Activated T-cell treated with anti-CD3 and anti-CD28 coated beads, Interleukin-2, amount 50 U/mL, for 4 hours (primary cell): ENCODE measurements at regions not wholly inside any gene's neighbourhood (a gene's known extent, or its start where the extent isn't known, plus 50 kb on each side); places are given as distances from the start of the nearest gene placed in this dataset.

Experiments used
- ATAC-seq, 2 donors: fragments of 200-7000 bp; cut with Tn5 transposase; one replicate each; pipeline ENCODE4 v1.10.0; 2021
- DNase-seq: peaks from one replicate; pipeline ENCODE4 v3.0.0-alpha.2; 2020
- H3K27me3 Mint-ChIP-seq: one replicate; pipeline ENCODE4 v1.8.0; 2021; ENCODE audit warnings: low read depth, mixed read lengths
- H3K36me3 Mint-ChIP-seq: one replicate; pipeline ENCODE4 v1.8.0; 2022; ENCODE audit warnings: mixed read lengths; ENCODE audit not compliant: insufficient read depth
- H3K4me1 Mint-ChIP-seq: one replicate; pipeline ENCODE4 v1.8.0; 2021; ENCODE audit warnings: low read depth, mixed read lengths
- H3K4me3 Mint-ChIP-seq: one replicate; pipeline ENCODE4 v1.8.0; 2021; ENCODE audit warnings: mild to moderate bottlenecking, moderate library complexity, mixed read lengths
- H3K9me3 Mint-ChIP-seq: one replicate; pipeline ENCODE4 v1.8.0; 2021; ENCODE audit warnings: mixed read lengths

GRCh38 chr18:8962192-8962779 lies 140.2 kb upstream of the NDUFV2 start:
- ATAC-seq (no peak), DNase-seq (no peak)
- Mint-ChIP-seq H3K36me3 (no peaks in the 10 kb centered on the region), H3K4me1 (no peaks in the 10 kb centered on the region), H3K4me3 (no peak overlapping the region), H3K9me3 (no peaks in the 10 kb centered on the region), H3K27me3 (peaks cover 7% of the 10 kb centered on the region)

- H3K9me3 Mint-ChIP-seq: no peaks in the 10 kb centered on the region
- ATAC-seq (no peak), DNase-seq (no peak)
- H3K4me1 Mint-ChIP-seq: no peaks in the 10 kb centered on the region
- H3K4me3 Mint-ChIP-seq: no peak overlapping the region
- H3K27me3 Mint-ChIP-seq: peaks cover 7% of the 10 kb centered on the region
- H3K36me3 Mint-ChIP-seq: no peaks in the 10 kb centered on the region
Observed at GRCh38 chr18:8962855-8963635, 139.5 kb upstream of the NDUFV2 start.

GRCh38 chr18:8963876-8964275 lies 138.6 kb upstream of the NDUFV2 start:
- H3K9me3 Mint-ChIP-seq: no peaks in the 10 kb centered on the region
- H3K4me3 Mint-ChIP-seq: no peak overlapping the region
- H3K36me3 Mint-ChIP-seq: no peaks in the 10 kb centered on the region
- ATAC-seq (no peak), DNase-seq (no peak)
- no peaks in the 10 kb centered on the region for H3K4me1 Mint-ChIP-seq
- H3K27me3 Mint-ChIP-seq: peaks cover 7% of the 10 kb centered on the region

GRCh38 chr18:8965398-8965797 lies 137.1 kb upstream of the NDUFV2 start:
- H3K9me3 Mint-ChIP-seq: no peaks in the 10 kb centered on the region
- ATAC-seq (no peak), DNase-seq (no peak)
- no peaks in the 10 kb centered on the region for H3K4me1 Mint-ChIP-seq
- H3K36me3 Mint-ChIP-seq: no peaks in the 10 kb centered on the region
- no peak overlapping the region for H3K4me3 Mint-ChIP-seq
- peaks cover 8% of the 10 kb centered on the region for H3K27me3 Mint-ChIP-seq

- ATAC-seq: no peak
Observed at GRCh38 chr18:8966821-8967220, 135.7 kb upstream of the NDUFV2 start.

GRCh38 chr18:8967573-8967972 lies 134.9 kb upstream of the NDUFV2 start:
- Mint-ChIP-seq H3K27me3 (peaks cover 8% of the 10 kb centered on the region), H3K4me1 (no peaks in the 10 kb centered on the region), H3K4me3 (no peak overlapping the region), H3K36me3 (no peaks in the 10 kb centered on the region), H3K9me3 (no peaks in the 10 kb centered on the region)
- DNase-seq: no peak
- ATAC-seq: no peak

More at GRCh38 chr18:8966821-8967220, 135.7 kb upstream of the NDUFV2 start:
- DNase-seq: no peak
- Mint-ChIP-seq H3K4me3 (no peak overlapping the region), H3K27me3 (peaks cover 8% of the 10 kb centered on the region), H3K4me1 (no peaks in the 10 kb centered on the region), H3K9me3 (no peaks in the 10 kb centered on the region), H3K36me3 (no peaks in the 10 kb centered on the region)

GRCh38 chr18:8969639-8970390 lies 132.7 kb upstream of the NDUFV2 start:
- Mint-ChIP-seq H3K27me3 (peaks cover 8% of the 10 kb centered on the region), H3K36me3 (no peaks in the 10 kb centered on the region), H3K4me3 (no peak overlapping the region), H3K9me3 (peaks cover 12% of the 10 kb centered on the region), H3K4me1 (no peaks in the 10 kb centered on the region)
- DNase-seq: no peak
- no peak for ATAC-seq

GRCh38 chr18:8970843-8971242 lies 131.7 kb upstream of the NDUFV2 start:
- ATAC-seq: no peak

GRCh38 chr18:8972116-8972515 lies 130.4 kb upstream of the NDUFV2 start:
- Mint-ChIP-seq H3K27me3 (peaks cover 3% of the 10 kb centered on the region), H3K4me1 (no peaks in the 10 kb centered on the region), H3K36me3 (no peaks in the 10 kb centered on the region), H3K9me3 (peaks cover 12% of the 10 kb centered on the region), H3K4me3 (no peak overlapping the region)
- ATAC-seq: no peak
- no peak for DNase-seq

More at GRCh38 chr18:8970843-8971242, 131.7 kb upstream of the NDUFV2 start:
- DNase-seq: no peak
- no peaks in the 10 kb centered on the region for H3K4me1 Mint-ChIP-seq
- peaks cover 12% of the 10 kb centered on the region for H3K9me3 Mint-ChIP-seq
- peaks cover 8% of the 10 kb centered on the region for H3K27me3 Mint-ChIP-seq
- no peaks in the 10 kb centered on the region for H3K36me3 Mint-ChIP-seq
- no peak overlapping the region for H3K4me3 Mint-ChIP-seq

- ATAC-seq: no peak
- peaks cover 12% of the 10 kb centered on the region for H3K9me3 Mint-ChIP-seq
- H3K4me3 Mint-ChIP-seq: no peak overlapping the region
- H3K36me3 Mint-ChIP-seq: no peaks in the 10 kb centered on the region
- peaks cover 3% of the 10 kb centered on the region for H3K27me3 Mint-ChIP-seq
- DNase-seq: no peak
- no peaks in the 10 kb centered on the region for H3K4me1 Mint-ChIP-seq
Observed at GRCh38 chr18:8974279-8974678, 128.2 kb upstream of the NDUFV2 start.

- Mint-ChIP-seq H3K4me3 (no peak overlapping the region), H3K36me3 (no peaks in the 10 kb centered on the region), H3K4me1 (no peaks in the 10 kb centered on the region), H3K9me3 (peaks cover 12% of the 10 kb centered on the region), H3K27me3 (peaks cover 3% of the 10 kb centered on the region)
- no peak for DNase-seq
- ATAC-seq: no peak
Observed at GRCh38 chr18:8974696-8975095, 127.8 kb upstream of the NDUFV2 start.

- DNase-seq (no peak), ATAC-seq (no peak)
- Mint-ChIP-seq H3K4me1 (no peaks in the 10 kb centered on the region), H3K4me3 (no peak overlapping the region), H3K27me3 (no peaks in the 10 kb centered on the region), H3K9me3 (peaks cover 12% of the 10 kb centered on the region), H3K36me3 (no peaks in the 10 kb centered on the region)
Observed at GRCh38 chr18:8975624-8976023, 126.9 kb upstream of the NDUFV2 start.

- H3K9me3 Mint-ChIP-seq: peaks cover 12% of the 10 kb centered on the region
- no peak overlapping the region for H3K4me3 Mint-ChIP-seq
- no peaks in the 10 kb centered on the region for H3K27me3 Mint-ChIP-seq
- no peak for ATAC-seq
- DNase-seq: no peak
- no peaks in the 10 kb centered on the region for H3K4me1 Mint-ChIP-seq
- H3K36me3 Mint-ChIP-seq: no peaks in the 10 kb centered on the region
Observed at GRCh38 chr18:8976606-8977005, 125.9 kb upstream of the NDUFV2 start.

- Mint-ChIP-seq H3K4me1 (no peaks in the 10 kb centered on the region), H3K36me3 (no peaks in the 10 kb centered on the region), H3K27me3 (no peaks in the 10 kb centered on the region), H3K9me3 (peaks cover 12% of the 10 kb centered on the region), H3K4me3 (no peak overlapping the region)
- ATAC-seq (no peak), DNase-seq (no peak)
Observed at GRCh38 chr18:8977166-8977565, 125.3 kb upstream of the NDUFV2 start.

GRCh38 chr18:8977701-8978100 lies 124.8 kb upstream of the NDUFV2 start:
- Mint-ChIP-seq H3K36me3 (no peaks in the 10 kb centered on the region), H3K4me1 (no peaks in the 10 kb centered on the region), H3K4me3 (no peak overlapping the region), H3K9me3 (peaks cover 12% of the 10 kb centered on the region), H3K27me3 (no peaks in the 10 kb centered on the region)
- ATAC-seq (no peak), DNase-seq (no peak)
